Transverse colon (tissue), 3 donors: ENCODE measurements at regions not wholly inside any gene's neighbourhood (a gene's known extent, or its start where the extent isn't known, plus 50 kb on each side); places are given as distances from the start of the nearest gene placed in this dataset.

Source experiments
- EP300 ChIP-seq: sonication (generic); formaldehyde crosslinking; IDR thresholded peaks from one replicate; pipeline ENCODE4 v1.6.1; 2017; ENCODE audit warnings: antibody characterized with exemption, low read depth
- POLR2A ChIP-seq: fragments of 450-650 bp; IDR thresholded peaks from one replicate; pipeline ENCODE4 v1.6.1; 2016; ENCODE audit warnings: antibody characterized with exemption, mild to moderate bottlenecking, moderate library complexity
- TF ChIP-seq, protein P1 (sequence below), 5 experiments: fragments of 200-600 bp in 3 of 5; fragments of 450-650 bp in 2 of 5; sonication (generic) in 3 of 5; IDR thresholded peaks; 1 replicate in 2 of 5; 2 replicates in 3 of 5; pipeline ENCODE4 v1.5.1; 2016 to 2017; ENCODE audit warnings: antibody characterized with exemption in 5 of 5, inconsistent platforms in 3 of 5, mild to moderate bottlenecking in 2 of 5, moderate library complexity in 1 of 5

DNA sequence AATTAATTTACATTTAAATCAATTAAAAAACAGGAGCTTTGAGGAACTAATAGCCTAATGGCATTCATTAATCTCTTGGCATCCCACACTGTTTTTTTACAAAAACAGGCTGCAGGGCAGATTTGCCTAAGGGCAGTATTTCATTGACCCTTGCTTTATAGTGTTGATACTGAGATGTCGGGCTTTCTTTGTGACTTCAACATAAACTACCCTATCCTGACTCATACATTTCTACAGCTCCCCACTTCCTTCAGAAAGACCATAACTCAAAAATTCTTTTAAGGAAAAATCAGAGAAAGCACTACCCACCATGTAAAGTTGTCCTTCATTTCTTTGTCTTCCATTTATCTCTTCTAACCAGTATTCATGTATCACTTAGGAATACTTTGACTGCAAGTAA is 92.2 kb upstream of the NT5E start:
- TF ChIP-seq, protein P1, sequence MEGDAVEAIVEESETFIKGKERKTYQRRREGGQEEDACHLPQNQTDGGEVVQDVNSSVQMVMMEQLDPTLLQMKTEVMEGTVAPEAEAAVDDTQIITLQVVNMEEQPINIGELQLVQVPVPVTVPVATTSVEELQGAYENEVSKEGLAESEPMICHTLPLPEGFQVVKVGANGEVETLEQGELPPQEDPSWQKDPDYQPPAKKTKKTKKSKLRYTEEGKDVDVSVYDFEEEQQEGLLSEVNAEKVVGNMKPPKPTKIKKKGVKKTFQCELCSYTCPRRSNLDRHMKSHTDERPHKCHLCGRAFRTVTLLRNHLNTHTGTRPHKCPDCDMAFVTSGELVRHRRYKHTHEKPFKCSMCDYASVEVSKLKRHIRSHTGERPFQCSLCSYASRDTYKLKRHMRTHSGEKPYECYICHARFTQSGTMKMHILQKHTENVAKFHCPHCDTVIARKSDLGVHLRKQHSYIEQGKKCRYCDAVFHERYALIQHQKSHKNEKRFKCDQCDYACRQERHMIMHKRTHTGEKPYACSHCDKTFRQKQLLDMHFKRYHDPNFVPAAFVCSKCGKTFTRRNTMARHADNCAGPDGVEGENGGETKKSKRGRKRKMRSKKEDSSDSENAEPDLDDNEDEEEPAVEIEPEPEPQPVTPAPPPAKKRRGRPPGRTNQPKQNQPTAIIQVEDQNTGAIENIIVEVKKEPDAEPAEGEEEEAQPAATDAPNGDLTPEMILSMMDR (IDR thresholded peaks at IDR 0.05) = no peak
- TF ChIP-seq POLR2A (no peak), EP300 (no peak)
